Prostate gland (tissue), 2 donors: ENCODE measurements at regions not wholly inside any gene's neighbourhood (a gene's known extent, or its start where the extent isn't known, plus 50 kb on each side); places are given as distances from the start of the nearest gene placed in this dataset.

Experiments
- POLR2A ChIP-seq: fragments of 450-650 bp; IDR thresholded peaks from one replicate; pipeline ENCODE4 v1.6.1; 2016; ENCODE audit warnings: antibody characterized with exemption, mild to moderate bottlenecking
- POLR2AphosphoS5 ChIP-seq: sonication (generic); formaldehyde crosslinking; IDR thresholded peaks from one replicate; pipeline ENCODE4 v1.6.1; 2017; ENCODE audit warnings: antibody characterized with exemption
- TF ChIP-seq, protein P1 (sequence below), 4 experiments: fragments of 200-600 bp in 2 of 4; fragments of 450-650 bp in 2 of 4; sonication (generic) in 2 of 4; IDR thresholded peaks; 1 replicate in 3 of 4; 2 replicates in 1 of 4; pipeline ENCODE4 v1.5.1; 2016 to 2019; ENCODE audit warnings: antibody characterized with exemption in 4 of 4, mild to moderate bottlenecking in 2 of 4, moderate library complexity in 2 of 4

DNA sequence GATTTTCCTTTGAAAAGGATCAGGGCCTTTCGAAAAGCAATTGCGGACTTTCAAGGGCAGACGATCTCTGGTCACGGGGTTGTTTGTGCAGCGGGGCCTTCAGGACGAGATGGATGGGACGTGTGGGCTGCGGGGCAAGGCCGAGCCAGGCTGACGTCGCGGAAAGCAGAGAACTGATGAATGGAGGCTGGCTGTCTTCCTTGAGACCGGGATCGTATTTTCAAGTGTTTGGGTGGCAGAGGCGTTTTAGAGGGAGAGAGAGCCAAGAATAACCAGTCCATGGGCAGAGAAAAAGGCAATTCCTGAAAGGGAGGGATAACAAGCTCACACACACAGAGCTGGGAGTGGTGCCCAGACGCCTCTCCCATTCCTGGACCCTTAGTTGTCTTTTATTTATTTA, 138.9 kb upstream of the USP29 start:
- TF ChIP-seq, protein P1, sequence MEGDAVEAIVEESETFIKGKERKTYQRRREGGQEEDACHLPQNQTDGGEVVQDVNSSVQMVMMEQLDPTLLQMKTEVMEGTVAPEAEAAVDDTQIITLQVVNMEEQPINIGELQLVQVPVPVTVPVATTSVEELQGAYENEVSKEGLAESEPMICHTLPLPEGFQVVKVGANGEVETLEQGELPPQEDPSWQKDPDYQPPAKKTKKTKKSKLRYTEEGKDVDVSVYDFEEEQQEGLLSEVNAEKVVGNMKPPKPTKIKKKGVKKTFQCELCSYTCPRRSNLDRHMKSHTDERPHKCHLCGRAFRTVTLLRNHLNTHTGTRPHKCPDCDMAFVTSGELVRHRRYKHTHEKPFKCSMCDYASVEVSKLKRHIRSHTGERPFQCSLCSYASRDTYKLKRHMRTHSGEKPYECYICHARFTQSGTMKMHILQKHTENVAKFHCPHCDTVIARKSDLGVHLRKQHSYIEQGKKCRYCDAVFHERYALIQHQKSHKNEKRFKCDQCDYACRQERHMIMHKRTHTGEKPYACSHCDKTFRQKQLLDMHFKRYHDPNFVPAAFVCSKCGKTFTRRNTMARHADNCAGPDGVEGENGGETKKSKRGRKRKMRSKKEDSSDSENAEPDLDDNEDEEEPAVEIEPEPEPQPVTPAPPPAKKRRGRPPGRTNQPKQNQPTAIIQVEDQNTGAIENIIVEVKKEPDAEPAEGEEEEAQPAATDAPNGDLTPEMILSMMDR (IDR thresholded peaks at IDR 0.05) = no peak
- TF ChIP-seq POLR2AphosphoS5 = no peak
- no peak for TF ChIP-seq POLR2A
